ENCODE measurements at regions not wholly inside any gene's neighbourhood (a gene's known extent, or its start where the extent isn't known, plus 50 kb on each side); places are given as distances from the start of the nearest gene placed in this dataset.

- no peak for DNase-seq
These were observed 939.0 kb upstream of the CRIM1 start for GRCh38 chr2:35416391-35417140.

GRCh38 chr2:35415942-35416341, 939.6 kb upstream of the CRIM1 start:
- no peak for DNase-seq

GRCh38 chr2:35415282-35415681, 940.3 kb upstream of the CRIM1 start:
- DNase-seq = no peak

GRCh38 chr2:35410431-35411061, 945.0 kb upstream of the CRIM1 start:
- peak; percentile 45 for DNase-seq

GRCh38 chr2:35409762-35410161, 945.8 kb upstream of the CRIM1 start:
- no peak for DNase-seq

- DNase-seq = no peak
These were observed 947.3 kb upstream of the CRIM1 start for GRCh38 chr2:35408320-35408719.

- DNase-seq = peak; percentile 83
These were observed 963.7 kb upstream of the CRIM1 start for GRCh38 chr2:35391736-35392442.

GRCh38 chr2:35378791-35379190, 976.8 kb upstream of the CRIM1 start:
- no peak for DNase-seq

- no peak for DNase-seq
These were observed 980.7 kb upstream of the CRIM1 start for GRCh38 chr2:35374845-35375244.

- DNase-seq = no peak
These were observed 989.7 kb upstream of the CRIM1 start for GRCh38 chr2:35365859-35366258.

- no peak for DNase-seq
These were observed 999.2 kb upstream of the CRIM1 start for GRCh38 chr2:35356332-35356731.

- no peak for DNase-seq
These were observed 1000.5 kb upstream of the CRIM1 start for GRCh38 chr2:35355056-35355455.

- DNase-seq = peak; percentile 5
These were observed 1008.0 kb upstream of the CRIM1 start for GRCh38 chr2:35347561-35347960.

- DNase-seq = no peak
These were observed 1012.4 kb upstream of the CRIM1 start for GRCh38 chr2:35343135-35343534.

GRCh38 chr2:35339211-35339610, 1016.4 kb upstream of the CRIM1 start:
- DNase-seq = no peak

GRCh38 chr2:35337922-35338321, 1017.7 kb upstream of the CRIM1 start:
- no peak for DNase-seq

- DNase-seq = no peak
These were observed 1041.5 kb upstream of the CRIM1 start for GRCh38 chr2:35314049-35314448.

- no peak for DNase-seq
These were observed 1054.2 kb upstream of the CRIM1 start for GRCh38 chr2:35301369-35301768.

GRCh38 chr2:35298493-35298892, 1057.1 kb upstream of the CRIM1 start:
- no peak for DNase-seq

GRCh38 chr2:35297403-35297802, 1058.2 kb upstream of the CRIM1 start:
- no peak for DNase-seq

GRCh38 chr2:35294636-35295263, 1060.8 kb upstream of the CRIM1 start:
- no peak for DNase-seq

- DNase-seq = peak; percentile 85
These were observed 1062.3 kb upstream of the CRIM1 start for GRCh38 chr2:35293261-35293660.

- DNase-seq = peak; percentile 62
These were observed 1063.4 kb upstream of the CRIM1 start for GRCh38 chr2:35292199-35292598.

GRCh38 chr2:35281702-35282101, 1073.9 kb upstream of the CRIM1 start:
- no peak for DNase-seq
